HG03196 (cell line): ENCODE measurements at regions not wholly inside any gene's neighbourhood (a gene's known extent, or its start where the extent isn't known, plus 50 kb on each side); places are given as distances from the start of the nearest gene placed in this dataset.

Source experiments
- ATAC-seq: cut with Tn5 transposase; IDR thresholded peaks from one replicate; pipeline ENCODE4 v1.9.1; 2021; ENCODE audit not compliant: unreplicated experiment

- ATAC-seq = no peak
Measured at GRCh38 chr2:226064932-226065570, 665.5 kb downstream of the NYAP2 start.

GRCh38 chr2:226063704-226064440, 664.4 kb downstream of the NYAP2 start:
- ATAC-seq = no peak

- ATAC-seq = no peak
Measured at GRCh38 chr2:226059961-226060627, 660.6 kb downstream of the NYAP2 start.

- no peak for ATAC-seq
Measured at GRCh38 chr2:226057914-226058313, 658.4 kb downstream of the NYAP2 start.

GRCh38 chr2:226057365-226057764, 657.9 kb downstream of the NYAP2 start:
- no peak for ATAC-seq

GRCh38 chr2:226052772-226053416, 653.4 kb downstream of the NYAP2 start:
- no peak for ATAC-seq

- ATAC-seq = no peak
Measured at GRCh38 chr2:226050822-226051221, 651.3 kb downstream of the NYAP2 start.

GRCh38 chr2:226048611-226049010, 649.1 kb downstream of the NYAP2 start:
- no peak for ATAC-seq

GRCh38 chr2:226045080-226045479, 645.6 kb downstream of the NYAP2 start:
- no peak for ATAC-seq

- ATAC-seq = no peak
Measured at GRCh38 chr2:226040344-226040900, 640.9 kb downstream of the NYAP2 start.

- no peak for ATAC-seq
Measured at GRCh38 chr2:226037526-226037925, 638.0 kb downstream of the NYAP2 start.

- no peak for ATAC-seq
Measured at GRCh38 chr2:226031647-226032501, 632.4 kb downstream of the NYAP2 start.

- no peak for ATAC-seq
Measured at GRCh38 chr2:226030788-226031646, 631.5 kb downstream of the NYAP2 start.

GRCh38 chr2:226030369-226030768, 630.9 kb downstream of the NYAP2 start:
- no peak for ATAC-seq

GRCh38 chr2:226023946-226024345, 624.4 kb downstream of the NYAP2 start:
- ATAC-seq = no peak

GRCh38 chr2:226023383-226023782, 623.9 kb downstream of the NYAP2 start:
- ATAC-seq = no peak

- no peak for ATAC-seq
Measured at GRCh38 chr2:226020956-226021355, 621.4 kb downstream of the NYAP2 start.

GRCh38 chr2:226020176-226020575, 620.7 kb downstream of the NYAP2 start:
- ATAC-seq = no peak

GRCh38 chr2:226018641-226019040, 619.1 kb downstream of the NYAP2 start:
- ATAC-seq = no peak
